Endothelial cell of umbilical vein (primary cell): ENCODE measurements at regions not wholly inside any gene's neighbourhood (a gene's known extent, or its start where the extent isn't known, plus 50 kb on each side); places are given as distances from the start of the nearest gene placed in this dataset.

Source experiments
- BruUV-seq: library from RNA; stranded (reverse); fragments of 400-500 nt; replicated peaks from 2 replicates; lab custom pipeline; 2021; lab: Mats Ljungman, UMichigan
- CTCF ChIA-PET: fragments of 300-600, 350-600 bp; sonication (Branson Sonifier 250); formaldehyde crosslinking; loops from one replicate; lab custom pipeline; 2021; ENCODE audit warnings: antibody characterized with exemption, inconsistent platforms; lab: Charles Lee
- POLR2A ChIA-PET: fragments of 300-600, 350-600 bp; sonication (Branson Sonifier 250); formaldehyde crosslinking; loops from one replicate; lab custom pipeline; 2021; ENCODE audit warnings: antibody characterized with exemption, inconsistent platforms; lab: Charles Lee
- DNase-seq: peaks from one replicate; pipeline ENCODE4 v3.0.0-alpha.2; 2011; ENCODE audit warnings: low read depth, low spot score
- FAIRE-seq: peaks from 2 replicates; lab custom pipeline; 2011; peaks lifted over from hg19 to GRCh38; lab: Jason Lieb, UNC
- H2AFZ ChIP-seq: 2 replicates; pipeline ENCODE4 v1.6.0; 2012; ENCODE audit warnings: low read depth, low read length, control low read depth, inconsistent platforms
- H3K27ac ChIP-seq: 2 replicates; pipeline ENCODE4 v1.5.1; 2011; ENCODE audit warnings: low read depth, mild to moderate bottlenecking, control low read depth, low read length, moderate library complexity; ENCODE audit not compliant: insufficient read depth
- H3K27me3 ChIP-seq, 2 experiments: 2 replicates each; pipeline versions ENCODE4 v1.6.0 to v1.6.1; 2011; ENCODE audit warnings: low read length in 2 of 2, mixed read lengths in 1 of 2; ENCODE audit not compliant: control insufficient read depth in 2 of 2, insufficient read depth in 2 of 2
- H3K36me3 ChIP-seq, 2 experiments: 2 replicates in 1 of 2; 3 replicates in 1 of 2; pipeline ENCODE4 v1.5.1; 2011; ENCODE audit warnings: low read length in 2 of 2, mild to moderate bottlenecking in 1 of 2, moderate library complexity in 1 of 2; ENCODE audit not compliant: control insufficient read depth in 2 of 2, insufficient read depth in 2 of 2; ENCODE audit errors: extremely low read depth in 1 of 2
- H3K4me1 ChIP-seq: 3 replicates; pipeline ENCODE4 v1.5.1; 2011; ENCODE audit warnings: mild to moderate bottlenecking, low read length; ENCODE audit not compliant: control insufficient read depth, insufficient read depth; ENCODE audit errors: extremely low read depth
- H3K4me2 ChIP-seq: 2 replicates; pipeline ENCODE4 v1.6.1; 2011; ENCODE audit warnings: low read length, control low read depth, mixed read lengths; ENCODE audit not compliant: insufficient read depth
- H3K4me3 ChIP-seq, 3 experiments: fragments of 200-600 bp in 1 of 3; sonication (generic), shearing (Covaris generic) in 1 of 3; replicated peaks in 1 of 3; 2 replicates each; pipeline ENCODE4 v1.5.1; 2011 to 2016; ENCODE audit warnings: control low read depth in 3 of 3, low read length in 3 of 3, mild to moderate bottlenecking in 2 of 3, inconsistent platforms in 1 of 3, low read depth in 1 of 3, moderate library complexity in 1 of 3; ENCODE audit not compliant: insufficient read depth in 1 of 3
- H3K79me2 ChIP-seq: 2 replicates; pipeline ENCODE4 v1.6.0; 2012; ENCODE audit warnings: low read length, inconsistent platforms; ENCODE audit not compliant: control insufficient read depth, insufficient read depth
- H3K9ac ChIP-seq: replicated peaks from 2 replicates; pipeline ENCODE3; 2011; ENCODE audit warnings: low read length, control low read depth; ENCODE audit not compliant: insufficient read depth; ENCODE audit errors: extremely low read depth
- H3K9me1 ChIP-seq: replicated peaks from 3 replicates; pipeline ENCODE4 v1.6.0; 2011; ENCODE audit warnings: mild to moderate bottlenecking, low read length; ENCODE audit not compliant: control insufficient read depth, insufficient read depth; ENCODE audit errors: extremely low read depth
- H3K9me3 ChIP-seq: replicated peaks from 2 replicates; pipeline ENCODE4 v1.5.1; 2012; ENCODE audit warnings: low read length, inconsistent platforms; ENCODE audit not compliant: control insufficient read depth, insufficient read depth
- H4K20me1 ChIP-seq: replicated peaks from 2 replicates; pipeline ENCODE3; 2011; ENCODE audit warnings: mild to moderate bottlenecking, low read length; ENCODE audit not compliant: control insufficient read depth, insufficient read depth; ENCODE audit errors: extremely low read depth
- EZH2 ChIP-seq: IDR thresholded peaks from 2 replicates; pipeline ENCODE4 v1.6.1; 2012; ENCODE audit warnings: borderline replicate concordance, low read depth, mild to moderate bottlenecking, moderate library complexity, low read length, inconsistent platforms; ENCODE audit not compliant: severe bottlenecking
- FOS ChIP-seq: IDR thresholded peaks from 2 replicates; pipeline ENCODE4 v1.6.1; 2011; ENCODE audit warnings: mild to moderate bottlenecking, low read length, moderate library complexity, borderline replicate concordance; ENCODE audit not compliant: insufficient read depth
- GATA2 ChIP-seq: IDR thresholded peaks from 2 replicates; pipeline ENCODE4 v1.7.0; 2011; ENCODE audit warnings: low read depth, mild to moderate bottlenecking, moderate library complexity, mixed read lengths, low read length; ENCODE audit not compliant: insufficient read length, insufficient read depth
- JUN ChIP-seq: IDR thresholded peaks from 2 replicates; pipeline ENCODE4 v1.6.1; 2011; ENCODE audit warnings: borderline replicate concordance, low read depth; ENCODE audit not compliant: insufficient read length, insufficient read depth
- MAX ChIP-seq: IDR thresholded peaks from 2 replicates; pipeline ENCODE4 v1.6.1; 2011; ENCODE audit not compliant: insufficient read depth, insufficient read length
- MYC ChIP-seq: IDR thresholded peaks from one replicate; pipeline ENCODE4 v1.6.1; 2011; ENCODE audit warnings: mild to moderate bottlenecking, low read depth, low read length
- POLR2A ChIP-seq: IDR thresholded peaks from 2 replicates; pipeline ENCODE4 v1.6.1; 2012; ENCODE audit warnings: low read depth, mild to moderate bottlenecking, control low read depth, low read length
- POLR2AphosphoS5 ChIP-seq: IDR thresholded peaks from 2 replicates; pipeline ENCODE4 v1.6.1; 2012; ENCODE audit warnings: low read depth, mild to moderate bottlenecking, control low read depth, low read length, moderate library complexity; ENCODE audit not compliant: insufficient read depth
- dilution Hi-C: fragments of 300-500 bp; cut with MboI; formaldehyde crosslinking; loops from one replicate; pipeline ENCODE4 v1.15.0; 2019; ENCODE audit warnings: low sequenced_read_pairs; ENCODE audit not compliant: extremely low pct_ligation_motif_present
- intact Hi-C: fragments of 100-400 bp; cut with micrococcal nuclease; formaldehyde crosslinking; loops from one replicate; pipeline ENCODE4 v1.10.0; 2022

GRCh38 chr5:39775086-39775796 lies 350.5 kb upstream of the DAB2 start:
- CTCF ChIA-PET = interaction anchor here (0.8 to 1.0 kb wide), 2 partner anchors 14 to 59 kb away, joined by 3 to 4 read pairs; no protein-coding TSS in a partner anchor
- POLR2A ChIA-PET = no interaction called here
- Histone ChIP-seq H3K27ac (no peak overlapping the region), H2AFZ (no peak overlapping the region), H3K9me3 (no peaks in the 10 kb centered on the region), H3K9ac (no peak overlapping the region), H3K79me2 (no peaks in the 10 kb centered on the region), H3K4me2 (no peak overlapping the region), H3K4me3 (no peak overlapping the region), H3K9me1 (no peaks in the 10 kb centered on the region), H3K36me3 (no peaks in the 10 kb centered on the region), H3K4me1 (peaks cover 5% of the 10 kb centered on the region), H3K27me3 (no peaks in the 10 kb centered on the region), H4K20me1 (no peaks in the 10 kb centered on the region)
- intact Hi-C loops (no loop called here), dilution Hi-C loops (no loop called here)
- DNase-seq = peak; percentile 31
- TF ChIP-seq GATA2 (no peak), EZH2 (no peak), FOS (peak; percentile 41), MYC (no peak), POLR2AphosphoS5 (no peak), JUN (no peak)
- no TSS peak for BruUV-seq
- FAIRE-seq = no peak

- no peak overlapping the region for H3K9ac ChIP-seq
- BruUV-seq = no TSS peak
- H3K4me3 ChIP-seq = no peak overlapping the region
- POLR2A ChIA-PET = no interaction called here
- no peaks in the 10 kb centered on the region for H3K36me3 ChIP-seq
- FAIRE-seq = no peak
- H3K4me2 ChIP-seq = no peak overlapping the region
- TF ChIP-seq GATA2 (no peak), POLR2A (no peak), MYC (no peak), EZH2 (no peak), MAX (no peak)
- H3K9me1 ChIP-seq = no peaks in the 10 kb centered on the region
- no peak overlapping the region for H2AFZ ChIP-seq
- dilution Hi-C loops (no loop called here), intact Hi-C loops (no loop called here)
- no peaks in the 10 kb centered on the region for H3K9me3 ChIP-seq
- no peaks in the 10 kb centered on the region for H3K27me3 ChIP-seq
- no peak for DNase-seq
- CTCF ChIA-PET = interaction anchor here (1.0 kb wide), 1 partner anchor 12 kb away, joined by 3 read pairs; no protein-coding TSS in a partner anchor
- H3K27ac ChIP-seq = no peak overlapping the region
- no peaks in the 10 kb centered on the region for H3K79me2 ChIP-seq
- no peaks in the 10 kb centered on the region for H4K20me1 ChIP-seq
- no peaks in the 10 kb centered on the region for H3K4me1 ChIP-seq
These were observed 349.8 kb upstream of the DAB2 start for GRCh38 chr5:39774605-39775004.
